Stomach (tissue), 4 donors: ENCODE measurements at regions not wholly inside any gene's neighbourhood (a gene's known extent, or its start where the extent isn't known, plus 50 kb on each side); places are given as distances from the start of the nearest gene placed in this dataset.

Experiments used
- CTCF ChIP-seq, 7 experiments: fragments of 450-650 bp in 4 of 7; fragments of 200-600 bp in 3 of 7; sonication (generic) in 3 of 7; IDR thresholded peaks; one replicate each; pipeline ENCODE4 v1.5.1; 2016 to 2019; ENCODE audit warnings: antibody characterized with exemption in 7 of 7, control low read depth in 2 of 7, mild to moderate bottlenecking in 1 of 7
- EP300 ChIP-seq: sonication (generic); formaldehyde crosslinking; IDR thresholded peaks from one replicate; pipeline ENCODE4 v1.6.1; 2017; ENCODE audit warnings: antibody characterized with exemption
- POLR2A ChIP-seq, 4 donors: fragments of 450-650 bp; IDR thresholded peaks; one replicate each; pipeline ENCODE4 v1.6.1; 2016; ENCODE audit warnings: antibody characterized with exemption in 4 of 4, control low read depth in 2 of 4, mild to moderate bottlenecking in 1 of 4, moderate library complexity in 1 of 4

GRCh38 chr10:128572696-128573095 lies 446.5 kb upstream of the MKI67 start:
- TF ChIP-seq CTCF (IDR thresholded peaks at IDR 0.05) (no peak), EP300 (no peak), POLR2A (IDR thresholded peaks at IDR 0.05) (no peak)
